HG03354 (cell line): ENCODE measurements at regions not wholly inside any gene's neighbourhood (a gene's known extent, or its start where the extent isn't known, plus 50 kb on each side); places are given as distances from the start of the nearest gene placed in this dataset.
"Not testable (repeated sequence)": the region's sequence is repeated elsewhere in the genome, so short reads cannot be mapped to it uniquely, and the experiment has no call there.

Experiments used
- ATAC-seq: cut with Tn5 transposase; IDR thresholded peaks from one replicate; pipeline ENCODE4 v1.9.1; 2021; ENCODE audit warnings: mild to moderate bottlenecking; ENCODE audit not compliant: unreplicated experiment, poor library complexity, severe bottlenecking

DNA sequence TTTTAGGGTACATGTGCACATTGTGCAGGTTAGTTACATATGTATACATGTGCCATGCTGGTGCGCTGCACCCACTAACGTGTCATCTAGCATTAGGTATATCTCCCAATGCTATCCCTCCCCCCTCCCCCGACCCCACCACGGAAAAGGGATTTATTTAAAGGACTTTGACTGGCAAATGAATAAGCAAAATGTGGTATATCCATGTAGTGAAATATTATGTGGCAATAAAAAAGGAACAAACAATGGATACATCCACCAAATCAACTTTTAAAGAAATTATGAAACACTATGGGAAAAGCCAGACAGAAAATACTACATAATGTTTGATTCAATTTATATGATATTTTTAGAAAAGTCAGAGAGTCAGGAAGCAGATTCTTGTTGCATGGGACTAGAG is 156.5 kb downstream of the TTC8 start:
- ATAC-seq = not testable (repeated sequence)

DNA sequence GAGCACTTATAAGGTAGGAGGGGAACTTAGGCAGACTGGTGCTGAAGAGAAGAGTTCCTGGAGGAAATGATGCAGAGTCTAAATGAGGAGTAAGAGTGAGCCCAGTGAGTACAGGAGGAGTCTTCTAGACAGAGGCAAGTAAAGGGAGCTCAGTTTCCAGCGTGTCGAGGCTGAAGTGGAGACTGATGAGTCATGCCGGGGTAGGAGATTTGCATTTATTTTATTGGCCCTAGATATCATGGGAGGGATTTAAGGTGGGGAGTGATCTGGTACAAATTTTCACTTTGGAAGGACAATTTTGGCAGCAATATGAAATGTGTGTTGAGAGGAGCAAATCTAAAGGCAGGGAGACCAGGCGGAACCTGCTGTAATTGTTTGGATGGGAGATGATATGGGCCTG is 157.5 kb downstream of the TTC8 start:
- no peak for ATAC-seq

DNA sequence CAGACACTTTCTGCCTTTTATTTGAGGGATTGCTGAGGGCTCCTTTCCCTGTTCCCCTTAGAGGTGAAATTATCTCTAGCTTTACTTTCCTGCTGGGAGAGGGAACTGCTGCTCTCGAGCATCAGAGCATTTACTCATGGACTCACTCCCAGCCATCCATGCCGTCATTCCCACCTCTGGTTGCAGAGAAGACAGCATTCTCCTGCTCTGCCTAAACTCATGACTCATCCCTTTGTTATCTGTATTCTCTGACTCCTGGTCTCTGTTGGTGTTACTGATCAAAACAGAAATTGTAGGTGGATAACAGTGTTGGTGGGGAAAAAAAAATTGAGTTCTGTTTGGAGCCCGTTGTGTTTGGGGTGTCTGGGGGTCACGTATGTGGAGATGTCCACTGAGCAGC is 159.3 kb downstream of the TTC8 start:
- no peak for ATAC-seq

DNA sequence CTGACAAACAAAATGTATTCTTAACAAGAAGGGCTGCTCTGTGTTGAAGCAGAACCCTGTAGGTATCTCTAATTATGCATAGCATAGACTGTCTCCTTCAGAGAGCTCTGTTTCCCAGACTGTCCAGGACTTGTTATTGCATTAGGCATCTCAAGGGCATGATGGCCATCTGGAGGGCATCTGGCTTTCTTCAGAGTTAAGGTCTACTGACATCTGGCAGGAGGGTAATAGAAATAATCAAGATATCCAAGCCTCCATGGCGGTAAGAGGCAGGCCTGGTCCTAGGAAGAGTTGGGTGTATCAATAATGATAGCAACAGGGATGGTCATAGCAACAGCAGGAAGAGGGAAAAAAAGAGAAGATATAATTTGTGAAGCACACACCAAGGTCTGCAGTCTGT is 161.2 kb downstream of the TTC8 start:
- ATAC-seq = no peak

DNA sequence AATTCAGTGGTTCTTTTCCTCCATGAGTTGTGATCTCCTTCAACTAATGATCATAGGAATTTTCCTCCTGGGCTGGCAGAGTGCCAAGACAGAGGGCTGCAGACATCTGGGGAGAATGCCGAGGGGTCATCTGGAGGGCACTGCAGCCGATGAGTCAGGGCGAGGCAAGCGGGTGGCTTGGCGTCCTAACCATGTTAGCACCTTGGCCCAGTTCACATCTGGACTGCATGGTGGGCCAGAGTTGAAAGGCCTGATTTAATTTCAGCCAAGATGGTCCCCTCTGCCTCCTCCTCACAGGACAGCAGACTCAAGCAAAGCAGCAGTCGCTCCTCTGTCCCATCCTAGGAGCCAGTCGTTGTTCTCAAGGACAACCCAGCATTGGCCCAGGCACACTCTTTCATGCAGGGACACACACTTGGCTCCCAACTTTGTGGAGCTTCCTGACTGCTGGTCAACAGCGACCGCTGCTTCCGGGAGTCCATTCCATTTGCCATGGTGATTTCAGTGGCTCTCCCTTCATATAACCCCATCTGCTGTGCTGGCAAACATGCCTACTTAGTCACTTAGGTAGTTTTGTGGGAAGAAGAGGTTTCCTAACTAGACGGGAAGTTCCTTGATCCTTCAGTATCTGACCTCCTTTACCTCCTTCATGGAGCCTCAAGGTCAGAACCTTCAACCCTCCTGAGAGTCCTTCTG is 161.8 kb downstream of the TTC8 start:
- ATAC-seq = no peak

DNA sequence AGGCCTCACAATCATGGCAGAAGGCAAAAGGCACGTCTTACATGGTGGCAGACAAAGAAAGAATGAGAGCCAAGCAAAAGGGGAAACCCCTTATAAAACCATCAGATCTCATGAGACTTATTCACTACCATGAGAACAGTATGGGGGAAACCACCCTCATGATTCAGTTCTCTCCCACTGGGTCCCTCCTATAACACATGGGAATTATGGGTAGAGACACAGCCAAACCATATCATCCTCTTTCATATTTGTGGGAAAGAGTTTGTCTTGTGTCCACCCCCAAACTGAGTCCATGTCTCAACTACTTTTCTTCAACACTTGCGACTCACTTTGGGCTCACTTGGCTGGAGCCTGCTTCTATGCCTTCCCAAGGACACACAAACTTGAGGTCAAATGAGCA is 162.5 kb downstream of the TTC8 start:
- not testable (repeated sequence) for ATAC-seq

DNA sequence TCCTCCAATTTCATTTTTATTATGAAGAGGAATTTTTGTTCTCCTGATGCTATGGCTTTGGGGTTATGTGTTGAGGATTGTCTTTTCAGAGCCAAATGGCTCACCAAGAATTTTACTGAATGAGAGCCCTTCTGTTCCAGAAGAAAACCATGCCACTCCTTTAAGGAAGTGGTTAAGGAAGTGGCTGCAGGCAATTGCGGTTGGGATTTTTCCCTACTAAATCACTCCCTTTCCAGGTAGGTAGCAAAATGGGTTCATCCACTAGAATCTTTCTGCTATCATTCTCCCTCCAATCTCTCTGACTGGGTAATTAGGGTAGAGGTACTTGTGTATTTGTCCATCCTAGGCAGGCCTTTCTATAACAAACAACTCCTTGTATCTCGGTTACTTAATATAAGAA is 163.1 kb downstream of the TTC8 start:
- ATAC-seq = no peak

DNA sequence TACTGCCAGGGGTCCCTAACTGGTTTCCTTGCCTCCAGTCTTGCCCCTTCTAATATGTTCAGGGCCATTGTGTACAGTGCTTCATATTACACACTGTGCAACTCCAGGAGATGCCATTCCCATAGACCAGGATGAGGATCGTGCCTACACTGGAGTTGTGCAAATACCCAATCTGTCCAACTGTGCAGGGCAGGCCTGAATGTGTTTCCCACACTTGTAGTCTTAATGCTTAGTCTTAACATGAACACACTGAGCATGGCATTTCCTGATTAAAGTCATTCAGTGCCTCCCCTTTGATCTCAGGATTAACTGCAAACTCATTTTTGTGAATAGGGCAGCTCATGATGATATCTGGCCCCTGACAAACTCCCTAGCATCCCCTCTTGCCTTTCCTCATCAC is 165.5 kb downstream of the TTC8 start:
- no peak for ATAC-seq

DNA sequence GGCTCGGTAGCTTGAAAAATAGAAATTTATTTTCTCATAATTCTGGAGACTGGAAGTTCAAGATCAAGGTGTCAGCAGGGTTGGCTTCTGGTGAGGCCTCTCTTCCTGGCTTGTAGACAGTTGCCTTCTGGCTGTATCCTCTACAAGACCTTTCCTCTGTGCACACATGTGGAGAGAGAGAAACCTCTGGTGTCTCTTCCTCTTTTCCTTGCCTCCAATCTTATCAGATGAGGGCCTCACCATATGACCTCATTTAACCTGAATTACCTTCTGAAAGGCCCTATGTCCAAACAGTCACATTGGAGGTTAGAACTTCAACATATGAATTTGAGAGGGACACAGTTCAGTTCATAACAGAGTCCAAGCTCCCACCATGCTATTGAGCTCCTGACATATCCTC is 166.4 kb downstream of the TTC8 start:
- ATAC-seq = no peak

DNA sequence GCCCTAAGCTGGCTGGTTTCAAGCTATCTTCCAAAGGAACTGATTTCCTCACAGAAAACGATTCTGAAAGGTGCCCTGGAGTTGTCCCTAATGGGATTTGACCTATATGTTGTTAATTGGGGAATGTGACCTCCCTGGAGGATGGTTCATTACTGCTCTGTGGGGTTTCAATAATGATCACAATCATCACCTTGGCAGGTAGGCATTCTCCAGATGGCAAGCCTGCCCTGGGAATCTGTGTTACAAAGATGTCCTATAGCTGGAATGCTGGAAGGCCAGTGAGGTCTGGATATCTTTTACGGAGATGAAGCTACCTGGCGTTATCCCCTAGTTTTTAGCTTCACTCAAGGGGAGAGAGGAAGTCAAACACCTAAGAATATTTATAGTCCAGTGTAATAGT is 167.6 kb downstream of the TTC8 start:
- ATAC-seq = no peak

DNA sequence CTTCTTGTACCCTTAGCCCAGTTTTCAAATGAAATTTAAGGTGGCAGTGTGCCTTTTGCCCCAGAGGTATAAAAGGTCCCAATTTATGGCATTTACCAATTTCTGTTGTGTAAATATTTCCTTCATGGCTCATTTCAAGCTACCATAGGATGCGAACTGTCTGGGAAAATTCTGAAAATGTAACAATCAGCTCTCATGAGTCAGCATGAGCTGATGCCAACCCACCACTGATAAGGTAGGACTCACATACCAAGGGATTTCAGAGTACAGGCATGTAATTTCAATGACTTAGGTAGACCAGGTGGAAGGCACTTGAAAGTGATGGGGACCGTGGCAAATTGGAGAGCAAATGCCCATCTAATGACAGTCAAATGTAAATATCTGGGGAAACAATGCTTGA is 169.5 kb downstream of the TTC8 start:
- ATAC-seq = no peak

DNA sequence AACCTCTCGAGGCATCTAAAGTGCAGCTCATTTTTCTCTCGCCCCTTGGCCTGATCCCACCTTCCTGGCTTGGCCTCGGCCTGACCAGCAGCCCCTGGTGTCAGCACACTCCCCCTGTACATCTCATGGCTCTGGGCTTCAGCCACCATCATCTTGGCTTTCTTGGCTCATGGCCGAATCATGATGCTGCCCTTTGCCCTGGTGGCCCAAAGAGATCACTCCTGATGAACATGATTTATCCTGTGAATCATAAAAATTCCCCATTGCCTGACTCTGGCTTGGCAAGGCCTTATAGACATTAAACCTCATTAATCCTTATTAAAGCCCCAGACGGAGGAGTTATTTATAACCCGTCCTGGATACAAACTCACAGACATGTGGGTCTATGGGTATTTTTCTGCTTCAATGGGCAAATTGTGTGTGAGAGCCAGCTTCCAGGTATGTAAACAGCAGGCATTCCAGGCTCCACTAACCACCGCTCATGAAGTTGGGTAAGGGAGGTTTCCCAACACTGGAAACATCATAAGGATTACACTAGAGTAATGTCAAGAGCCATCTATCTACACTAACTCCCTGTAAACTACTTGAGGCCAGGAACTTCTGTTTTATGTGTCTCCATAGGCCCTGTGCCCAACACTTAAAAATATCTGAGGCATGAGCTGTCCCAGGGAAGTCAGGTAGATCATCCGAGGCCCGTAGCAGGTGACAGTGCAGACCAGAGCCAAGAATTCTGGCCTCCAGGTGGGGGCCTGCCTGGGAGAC is 171.2 kb downstream of the TTC8 start:
- ATAC-seq = no peak

DNA sequence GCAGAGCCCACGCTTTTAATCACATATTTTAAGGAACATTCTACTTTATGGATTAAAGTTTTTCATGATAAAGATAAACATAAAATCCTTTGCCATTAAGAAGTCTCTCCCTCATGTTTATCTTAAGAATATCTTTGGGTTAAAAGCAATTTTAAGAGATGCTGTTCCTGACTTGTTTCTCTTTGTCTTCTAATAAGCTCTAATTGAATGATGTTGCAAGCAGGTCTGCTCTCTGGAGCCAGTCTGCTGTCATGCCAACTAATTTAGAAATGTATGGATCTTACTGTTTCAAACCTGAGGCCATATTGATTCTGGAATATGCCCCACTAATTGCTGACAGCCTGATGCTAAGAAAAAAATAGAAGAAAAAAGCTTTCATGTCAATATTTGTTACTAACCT is 173.6 kb downstream of the TTC8 start:
- ATAC-seq = no peak

DNA sequence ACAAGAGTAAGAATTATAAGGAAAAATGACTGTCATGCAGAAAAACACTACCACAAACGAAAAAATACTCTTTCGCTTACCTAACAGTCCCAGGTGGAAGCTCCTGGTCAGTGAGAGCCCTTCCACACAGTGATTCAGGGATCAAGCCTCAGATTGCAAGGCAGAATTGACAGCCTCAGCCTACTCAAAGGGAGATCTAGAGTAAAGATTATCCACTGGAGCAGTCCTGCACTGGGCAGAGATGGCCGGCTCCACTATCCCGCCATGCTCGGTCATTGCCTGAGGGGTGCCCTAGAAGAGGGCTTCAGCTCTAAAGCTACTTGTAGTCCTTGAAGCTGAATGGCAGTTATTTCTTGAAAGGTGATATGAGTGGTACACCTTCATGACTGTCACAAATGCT is 174.7 kb downstream of the TTC8 start:
- ATAC-seq = no peak

DNA sequence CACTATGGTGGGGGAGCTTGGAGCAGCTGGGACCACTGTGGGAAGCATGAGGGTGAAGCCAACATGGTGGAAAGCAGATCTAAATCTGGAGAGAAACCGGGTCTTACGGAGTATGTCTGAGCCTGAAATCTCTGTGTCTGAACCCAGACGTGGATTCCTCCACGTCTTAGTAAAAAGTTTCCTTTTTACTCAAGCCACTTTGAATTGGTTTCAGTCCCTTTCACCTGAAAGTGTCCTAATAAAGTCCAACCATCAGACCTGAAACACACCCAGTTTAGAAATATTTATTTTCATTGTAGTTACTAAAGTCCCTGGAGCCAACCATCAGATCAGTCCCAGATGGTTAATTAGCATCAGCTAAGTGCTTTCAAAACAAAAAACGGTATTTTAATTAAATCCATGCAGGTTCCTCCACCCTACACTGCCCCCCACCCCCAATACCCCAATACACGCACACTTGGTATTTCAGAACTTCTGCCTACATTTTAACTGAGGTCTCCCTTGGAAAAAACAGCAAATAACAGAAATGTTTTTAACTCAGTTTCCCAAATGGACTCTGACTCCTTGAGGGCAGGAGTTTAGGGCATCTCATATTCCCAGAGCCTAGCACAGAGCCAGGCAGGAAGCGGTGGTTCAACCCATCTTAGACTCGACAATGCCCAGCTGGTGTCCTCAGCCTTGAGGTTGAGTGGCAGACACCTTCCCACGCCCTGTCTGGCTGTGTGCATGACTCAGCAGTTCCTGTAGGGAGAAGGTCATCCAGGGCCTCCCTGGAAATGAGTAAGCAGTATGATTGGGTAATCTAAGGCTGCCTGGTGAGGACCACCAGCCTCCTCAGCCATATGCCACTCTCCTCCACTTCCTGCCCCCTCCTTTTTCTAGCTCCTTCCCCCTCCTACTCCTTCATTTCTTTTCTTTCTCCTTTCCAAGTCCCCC is 175.8 kb downstream of the TTC8 start:
- no peak for ATAC-seq

DNA sequence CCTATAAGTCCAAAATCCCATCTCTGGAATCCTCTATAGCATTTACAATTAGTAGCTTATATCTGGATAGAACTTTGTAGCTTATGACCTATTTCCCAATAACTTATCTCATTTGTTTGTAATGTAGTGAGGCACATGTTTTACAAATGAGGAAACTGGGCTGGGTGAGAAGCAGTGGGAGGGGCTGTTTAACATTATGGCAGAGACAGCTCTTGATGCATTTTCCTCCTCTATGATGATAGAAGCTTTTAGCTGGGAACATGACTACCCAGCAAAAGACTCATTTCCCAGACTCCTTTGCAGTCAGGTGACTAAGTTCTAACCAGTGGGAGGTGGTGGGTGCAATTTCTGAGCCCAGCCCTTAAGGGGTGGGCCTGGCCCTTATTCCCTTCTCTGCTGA is 179.7 kb downstream of the TTC8 start:
- no peak for ATAC-seq

DNA sequence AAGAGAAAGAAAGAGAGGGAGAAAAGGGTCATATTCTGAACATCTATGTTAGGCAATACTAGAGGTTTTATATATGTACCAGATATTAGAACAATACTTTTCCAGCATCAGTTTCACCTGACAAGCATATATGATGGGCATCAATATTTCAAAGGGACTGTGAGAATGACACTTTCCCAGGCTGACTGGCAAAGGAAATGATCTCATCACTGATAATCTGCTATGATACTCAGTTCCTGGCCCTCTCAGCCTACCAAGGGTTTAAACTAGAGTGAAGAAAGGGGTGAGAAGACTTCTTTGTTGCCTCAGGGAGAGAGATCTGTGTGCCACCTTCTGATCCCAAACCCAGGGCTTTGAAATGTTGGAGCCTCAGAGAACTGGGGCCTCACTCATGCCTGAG is 183.5 kb downstream of the TTC8 start:
- ATAC-seq = no peak

DNA sequence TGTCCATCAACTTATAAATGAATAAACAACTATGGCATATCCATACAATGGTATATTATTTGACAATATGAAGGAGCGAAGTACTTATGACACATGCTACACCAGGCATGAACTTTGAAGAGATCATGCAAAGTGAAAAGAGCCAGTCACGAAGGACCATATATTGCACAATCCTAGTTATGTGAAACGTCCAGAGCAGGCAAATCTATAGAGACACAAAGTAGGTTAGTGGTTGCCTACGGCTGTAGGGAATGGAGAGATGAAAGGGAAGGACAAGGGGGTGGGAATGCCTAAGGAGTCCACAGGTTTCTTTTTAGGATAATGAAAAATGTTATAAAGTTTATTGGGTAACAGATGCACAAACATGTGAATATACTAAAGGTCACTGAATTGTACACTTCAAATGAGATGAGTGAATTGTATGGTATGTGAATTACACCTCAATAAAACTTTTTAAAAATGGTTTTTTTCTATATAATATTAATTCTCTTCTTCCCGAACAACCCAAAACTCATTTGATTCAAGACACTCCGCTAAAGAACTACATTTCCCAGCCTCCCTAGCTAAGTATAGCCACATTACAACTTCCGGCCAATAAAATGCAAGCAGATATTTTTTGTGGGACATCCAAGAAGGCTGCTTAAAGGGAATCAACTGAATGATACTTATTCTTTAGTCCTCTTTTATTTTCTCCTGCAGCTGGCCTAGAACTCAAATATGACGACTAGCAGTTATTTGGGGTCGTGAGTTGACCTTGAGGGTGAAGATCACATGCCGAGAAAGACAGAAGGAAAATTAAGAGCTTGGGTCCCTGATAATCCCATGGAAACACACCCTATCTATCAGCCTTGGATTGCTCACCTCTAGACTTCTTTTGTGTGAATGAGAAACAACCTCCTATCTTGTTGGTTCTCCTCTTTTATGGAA is 187.2 kb downstream of the TTC8 start:
- no peak for ATAC-seq

DNA sequence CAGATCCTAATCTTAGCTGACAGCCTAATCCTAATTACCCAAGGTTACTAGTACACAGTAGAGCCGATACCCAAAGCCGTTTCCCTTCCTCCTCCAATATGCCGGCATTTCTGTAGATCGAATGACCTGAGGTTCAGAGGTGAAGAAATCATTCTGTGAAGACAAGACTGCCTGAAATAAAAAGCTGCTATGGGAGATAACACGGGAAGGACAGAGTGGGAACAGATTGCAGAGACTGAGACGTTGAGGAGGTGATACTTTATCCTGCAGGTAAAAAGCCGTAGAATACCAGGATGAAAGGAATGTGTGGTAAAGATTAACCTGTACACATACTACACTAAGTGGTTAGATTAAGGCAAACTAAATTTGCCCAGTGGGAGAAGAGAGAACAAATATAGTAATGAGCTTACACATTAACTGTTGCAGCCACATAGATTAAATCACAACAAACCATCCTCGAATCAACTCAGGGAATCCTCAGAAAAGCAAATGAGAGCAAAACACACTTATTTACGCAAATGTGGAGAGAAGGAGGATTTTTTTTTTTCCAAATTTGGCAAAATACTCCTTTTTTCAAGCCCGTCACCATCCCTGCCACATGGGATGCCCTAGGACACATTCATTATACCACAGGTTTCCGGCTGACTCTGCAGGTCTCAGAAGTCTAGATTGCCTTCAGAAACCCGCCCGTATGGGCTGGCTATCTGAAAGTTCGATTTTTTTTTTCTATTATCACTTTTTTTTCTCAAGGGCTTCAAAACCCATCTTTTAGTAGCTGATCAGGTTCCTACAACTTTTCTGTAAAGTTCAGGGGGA is 188.0 kb downstream of the TTC8 start:
- no peak for ATAC-seq
